HG03432 (cell line): ENCODE measurements at regions not wholly inside any gene's neighbourhood (a gene's known extent, or its start where the extent isn't known, plus 50 kb on each side); places are given as distances from the start of the nearest gene placed in this dataset.

Experiments
- ATAC-seq: cut with Tn5 transposase; IDR thresholded peaks from one replicate; pipeline ENCODE4 v1.9.1; 2021; ENCODE audit warnings: mild to moderate bottlenecking, moderate library complexity; ENCODE audit not compliant: unreplicated experiment

GRCh38 chr1:183711741-183712361 lies 58.7 kb upstream of the APOBEC4 start:
- no peak for ATAC-seq

- ATAC-seq, result no peak
Measured at GRCh38 chr1:183711165-183711682, 58.1 kb upstream of the APOBEC4 start.

- ATAC-seq, result no peak
Measured at GRCh38 chr1:183710734-183711133, 57.6 kb upstream of the APOBEC4 start.

GRCh38 chr1:183710333-183710732 lies 57.2 kb upstream of the APOBEC4 start:
- no peak for ATAC-seq

- ATAC-seq, result no peak
Measured at GRCh38 chr1:183704131-183704530, 51.0 kb upstream of the APOBEC4 start.
